ENCODE measurements at regions not wholly inside any gene's neighbourhood (a gene's known extent, or its start where the extent isn't known, plus 50 kb on each side); places are given as distances from the start of the nearest gene placed in this dataset.
A peak's percentile ranks its signal among the peaks of the same experiment; 100 is the strongest.

DNA sequence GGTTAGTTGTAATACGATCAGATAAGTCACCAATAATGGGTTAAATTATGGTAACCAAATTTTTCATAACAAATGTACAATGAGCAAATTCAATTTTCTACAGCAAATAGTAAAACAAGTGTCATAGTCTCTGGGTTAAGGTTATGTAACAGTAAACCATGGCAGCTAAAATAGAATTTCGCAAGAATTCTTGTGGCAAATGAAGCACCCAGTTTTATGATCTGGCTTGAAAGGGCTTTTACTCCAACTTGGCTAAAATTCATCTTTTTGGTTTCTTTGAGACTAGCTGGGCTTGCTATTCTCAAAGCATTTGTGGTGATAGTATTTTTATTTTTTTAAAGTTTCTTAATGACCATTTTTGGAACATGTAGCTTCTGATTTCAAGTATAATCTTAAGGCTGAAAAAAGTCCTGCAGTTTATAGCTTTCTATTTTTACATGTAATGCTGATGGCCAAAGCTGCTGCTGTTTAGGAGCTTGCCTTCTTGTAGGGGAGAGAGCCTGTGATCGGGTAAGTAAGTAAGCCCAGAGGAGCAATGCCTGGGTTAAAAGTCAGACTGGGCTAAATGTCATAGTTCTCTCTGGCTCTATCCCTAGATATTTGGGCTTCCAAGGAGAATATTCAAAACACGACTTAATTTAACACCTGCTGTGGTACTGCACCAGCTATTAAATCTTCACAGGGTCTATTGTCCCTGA is 55.5 kb upstream of the SYPL1 start:
- TF ChIP-seq, protein P1, sequence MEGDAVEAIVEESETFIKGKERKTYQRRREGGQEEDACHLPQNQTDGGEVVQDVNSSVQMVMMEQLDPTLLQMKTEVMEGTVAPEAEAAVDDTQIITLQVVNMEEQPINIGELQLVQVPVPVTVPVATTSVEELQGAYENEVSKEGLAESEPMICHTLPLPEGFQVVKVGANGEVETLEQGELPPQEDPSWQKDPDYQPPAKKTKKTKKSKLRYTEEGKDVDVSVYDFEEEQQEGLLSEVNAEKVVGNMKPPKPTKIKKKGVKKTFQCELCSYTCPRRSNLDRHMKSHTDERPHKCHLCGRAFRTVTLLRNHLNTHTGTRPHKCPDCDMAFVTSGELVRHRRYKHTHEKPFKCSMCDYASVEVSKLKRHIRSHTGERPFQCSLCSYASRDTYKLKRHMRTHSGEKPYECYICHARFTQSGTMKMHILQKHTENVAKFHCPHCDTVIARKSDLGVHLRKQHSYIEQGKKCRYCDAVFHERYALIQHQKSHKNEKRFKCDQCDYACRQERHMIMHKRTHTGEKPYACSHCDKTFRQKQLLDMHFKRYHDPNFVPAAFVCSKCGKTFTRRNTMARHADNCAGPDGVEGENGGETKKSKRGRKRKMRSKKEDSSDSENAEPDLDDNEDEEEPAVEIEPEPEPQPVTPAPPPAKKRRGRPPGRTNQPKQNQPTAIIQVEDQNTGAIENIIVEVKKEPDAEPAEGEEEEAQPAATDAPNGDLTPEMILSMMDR (IDR thresholded peaks at IDR 0.05; ENCODE audit: control extremely low read depth, extremely low read depth, low read depth, missing control alignments): no peak
- DNase-seq (ENCODE audit: extremely low spot score): no peak
- ChIA-PET CTCF (interaction anchor here (0.7 to 10.3 kb wide), 29 partner anchors 9 to 530 kb away, joined by 3 to 113 read pairs (median 3); no protein-coding TSS in a partner anchor), POLR2A (no interaction called here)

GRCh38 chr7:106166651-106167342 is 54.7 kb upstream of the SYPL1 start:
- CTCF ChIA-PET: interaction anchor here (0.7 to 10.3 kb wide), 32 partner anchors 7 to 532 kb away, joined by 3 to 113 read pairs (median 4); no protein-coding TSS in a partner anchor
- TF ChIP-seq, protein P1 (IDR thresholded peaks at IDR 0.05; ENCODE audit: control extremely low read depth, extremely low read depth, low read depth, missing control alignments): peak; percentile 79
- POLR2A ChIA-PET: no interaction called here
- no peak for DNase-seq (ENCODE audit: extremely low spot score)

GRCh38 chr7:106165337-106165736 is 53.2 kb upstream of the SYPL1 start:
- DNase-seq (ENCODE audit: extremely low spot score): no peak
- TF ChIP-seq, protein P1 (IDR thresholded peaks at IDR 0.05; ENCODE audit: control extremely low read depth, extremely low read depth, low read depth, missing control alignments): no peak
- ChIA-PET CTCF (interaction anchor here (0.9 to 10.3 kb wide), 19 partner anchors 9 to 530 kb away, joined by 3 to 113 read pairs (median 5); no protein-coding TSS in a partner anchor), POLR2A (no interaction called here)

DNA sequence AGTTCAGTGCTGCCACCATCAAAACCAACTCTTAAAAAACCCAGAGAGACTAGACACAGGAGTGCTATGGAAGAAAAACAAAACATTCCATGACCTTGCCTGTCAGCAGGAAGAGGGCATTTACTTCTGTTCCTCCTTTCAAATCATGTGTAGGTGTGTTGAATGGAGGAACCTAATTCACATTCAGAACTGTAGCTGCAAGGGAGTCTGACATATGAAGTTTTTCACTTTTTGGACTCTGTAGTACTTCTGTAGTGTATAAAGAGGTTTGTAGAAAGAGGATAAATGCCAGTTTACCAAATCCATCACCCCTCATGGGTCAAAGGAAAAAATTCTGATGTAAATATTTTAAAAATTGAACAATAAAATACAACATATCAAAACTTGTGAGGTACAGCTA is 51.1 kb upstream of the SYPL1 start:
- ChIA-PET CTCF (interaction anchor here (1.0 to 10.3 kb wide), 5 partner anchors 10 to 299 kb away, joined by 3 to 113 read pairs (median 5); no protein-coding TSS in a partner anchor), POLR2A (no interaction called here)

More for the DNA sequence above, 51.1 kb upstream of the SYPL1 start:
- TF ChIP-seq, protein P1 (IDR thresholded peaks at IDR 0.05; ENCODE audit: control extremely low read depth, extremely low read depth, low read depth, missing control alignments): no peak
- no peak for DNase-seq (ENCODE audit: extremely low spot score)
